ENCODE measurements at regions not wholly inside any gene's neighbourhood (a gene's known extent, or its start where the extent isn't known, plus 50 kb on each side); places are given as distances from the start of the nearest gene placed in this dataset.

DNA sequence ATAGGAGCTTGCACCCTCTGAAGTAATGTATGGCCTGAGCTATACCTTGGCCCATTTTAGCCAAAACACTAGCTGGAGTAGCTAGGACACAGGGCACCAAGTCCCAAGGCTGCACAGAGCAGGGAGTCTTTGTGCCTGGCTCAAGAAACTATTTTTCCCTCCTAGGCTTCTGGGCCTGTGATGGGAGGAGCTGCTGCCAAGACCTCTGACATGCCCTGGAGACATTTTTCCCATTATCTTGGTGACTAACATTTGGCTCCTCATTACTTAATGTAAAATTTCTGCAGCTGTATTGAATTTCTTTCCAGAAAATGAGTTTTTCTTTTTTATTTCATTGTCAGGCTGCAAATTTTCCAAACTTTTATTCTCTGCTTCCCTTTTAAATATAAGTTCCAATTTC, 1099.2 kb downstream of the CDH18 start:
- Mint-ChIP-seq H3K27me3 (no peaks in the 10 kb centered on the region), H3K4me3 (no peak overlapping the region), H3K27ac (no peak overlapping the region), H3K36me3 (no peaks in the 10 kb centered on the region), H3K9me3 (no peaks in the 10 kb centered on the region), H3K4me1 (ENCODE audit: low read depth) (no peaks in the 10 kb centered on the region)
- DNase-seq: no peak
- POLR2A ChIA-PET: no interaction called here
- CTCF ChIA-PET: no interaction called here
- intact Hi-C loops (cut with micrococcal nuclease): no loop called here

DNA sequence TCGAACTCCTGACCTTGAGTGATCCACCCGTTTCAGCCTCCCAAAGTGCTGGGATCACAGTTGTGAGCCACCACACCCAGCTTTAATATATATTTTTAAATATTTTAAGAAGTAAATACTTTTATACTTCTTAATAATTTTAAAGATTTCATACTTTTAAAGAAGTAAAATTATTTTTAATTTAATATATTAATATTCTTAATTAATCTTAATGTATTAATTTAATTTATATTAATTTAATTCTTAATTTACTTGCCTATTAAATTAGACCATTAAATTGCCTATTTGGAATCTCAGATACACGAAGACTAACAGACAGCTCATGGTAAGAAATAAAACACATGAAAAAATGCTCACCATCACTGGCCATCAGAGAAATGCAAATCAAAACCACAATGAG, 1087.4 kb downstream of the CDH18 start:
- Mint-ChIP-seq H3K4me1 (ENCODE audit: low read depth) (no peaks in the 10 kb centered on the region), H3K9me3 (no peaks in the 10 kb centered on the region), H3K36me3 (no peaks in the 10 kb centered on the region), H3K27ac (no peak overlapping the region), H3K4me3 (no peak overlapping the region), H3K27me3 (no peaks in the 10 kb centered on the region)
- intact Hi-C loops (cut with micrococcal nuclease): no loop called here
- ChIA-PET POLR2A (no interaction called here), CTCF (no interaction called here)
- no peak for DNase-seq

DNA sequence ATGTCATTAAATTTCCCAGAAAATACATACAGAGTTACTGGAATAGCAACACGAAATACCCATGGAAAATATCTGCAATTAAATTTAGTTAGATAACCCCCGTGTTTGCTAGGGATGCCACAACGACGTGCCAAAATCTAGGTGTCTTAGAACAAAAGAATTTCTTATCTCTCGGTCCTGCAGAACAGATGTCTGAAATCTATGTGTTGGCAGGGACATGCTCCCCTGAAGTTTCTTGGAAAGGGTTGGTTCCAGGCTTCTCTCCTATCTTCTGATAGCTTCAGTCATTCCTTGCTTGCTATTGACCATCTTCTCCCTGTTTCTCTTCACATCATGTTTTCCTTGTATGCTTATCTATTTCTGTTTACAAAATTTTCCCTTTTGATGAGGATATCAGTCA, 1067.0 kb downstream of the CDH18 start:
- Mint-ChIP-seq H3K4me3 (no peak overlapping the region), H3K27me3 (no peaks in the 10 kb centered on the region), H3K36me3 (no peaks in the 10 kb centered on the region), H3K9me3 (peaks cover 3% of the 10 kb centered on the region), H3K27ac (no peak overlapping the region), H3K4me1 (ENCODE audit: low read depth) (no peaks in the 10 kb centered on the region)
- intact Hi-C loops (cut with micrococcal nuclease): no loop called here
- ChIA-PET CTCF (no interaction called here), POLR2A (no interaction called here)
- no peak for DNase-seq

DNA sequence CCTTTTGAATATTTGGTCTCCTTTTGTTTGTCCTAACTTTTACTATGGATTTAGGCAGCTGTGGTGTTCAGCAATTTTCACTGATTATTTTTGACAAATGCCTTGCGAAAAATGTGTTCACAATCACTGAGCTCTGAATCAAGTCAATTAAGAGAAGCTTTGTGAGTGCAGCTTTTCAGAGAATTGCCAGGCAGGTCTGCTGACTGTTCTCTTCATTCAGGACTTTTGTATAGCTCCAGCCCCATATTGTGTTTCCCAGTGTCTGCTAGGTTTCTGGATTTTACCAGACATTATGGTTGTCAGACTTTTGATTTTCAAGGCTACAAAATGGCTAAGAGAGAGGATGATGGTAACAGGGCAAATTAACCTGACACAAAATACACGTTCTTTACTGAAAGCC, 1055.9 kb downstream of the CDH18 start:
- intact Hi-C loops (cut with micrococcal nuclease): no loop called here
- peaks cover 2% of the 10 kb centered on the region for H3K9me3 Mint-ChIP-seq
- no peak for DNase-seq
- H3K4me1 Mint-ChIP-seq (ENCODE audit: low read depth): no peaks in the 10 kb centered on the region
- ChIA-PET CTCF (no interaction called here), POLR2A (interaction anchor here (0.7 kb wide), 1 partner anchor 47 kb away, joined by 7 read pairs; no protein-coding TSS in a partner anchor)
- H3K27me3 Mint-ChIP-seq: no peaks in the 10 kb centered on the region
- H3K36me3 Mint-ChIP-seq: no peaks in the 10 kb centered on the region
- H3K4me3 Mint-ChIP-seq: no peak overlapping the region
- no peak overlapping the region for H3K27ac Mint-ChIP-seq

DNA sequence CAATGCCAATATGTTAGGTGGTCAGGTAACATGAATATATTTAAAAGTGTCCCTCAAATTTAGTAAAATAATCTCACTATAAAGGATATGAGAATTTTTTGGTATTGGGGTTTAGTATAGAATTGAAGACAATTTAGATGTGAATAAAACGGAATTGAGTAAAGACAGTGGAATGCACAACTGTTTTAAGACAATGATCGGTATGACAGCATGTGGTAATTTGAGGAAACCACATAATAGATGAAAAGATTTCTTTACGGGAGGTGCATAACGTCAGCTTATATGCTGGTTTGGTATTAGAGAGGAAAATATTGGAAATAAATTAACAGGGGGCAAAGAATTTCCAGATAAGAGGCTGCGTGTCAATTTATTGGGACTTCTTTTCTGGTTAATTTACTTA, 1043.2 kb downstream of the CDH18 start:
- intact Hi-C loops (cut with micrococcal nuclease): no loop called here
- H3K27me3 Mint-ChIP-seq: no peaks in the 10 kb centered on the region
- H3K4me1 Mint-ChIP-seq (ENCODE audit: low read depth): no peaks in the 10 kb centered on the region
- no peak overlapping the region for H3K4me3 Mint-ChIP-seq
- no peak for DNase-seq
- H3K27ac Mint-ChIP-seq: no peak overlapping the region
- H3K36me3 Mint-ChIP-seq: no peaks in the 10 kb centered on the region
- ChIA-PET POLR2A (no interaction called here), CTCF (no interaction called here)
- H3K9me3 Mint-ChIP-seq: peaks cover 5% of the 10 kb centered on the region

DNA sequence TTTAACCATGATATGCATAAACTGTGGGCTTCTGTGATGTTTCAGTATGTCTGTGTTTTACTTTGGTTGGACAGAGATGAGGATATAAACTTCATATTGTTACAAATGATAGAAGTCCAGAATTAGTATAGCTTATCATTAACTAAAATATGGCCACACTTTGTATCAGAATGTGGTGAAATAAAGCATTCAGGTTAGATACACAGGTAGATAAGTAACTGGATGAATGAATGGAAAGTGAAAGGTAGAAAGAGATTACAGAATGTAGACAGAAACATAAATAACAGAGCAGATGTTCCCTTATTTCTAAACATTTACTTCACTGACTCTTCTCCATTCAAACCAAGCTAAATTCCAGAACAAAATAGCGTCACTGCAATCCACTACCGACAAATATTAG, 1033.8 kb downstream of the CDH18 start:
- Mint-ChIP-seq H3K4me1 (ENCODE audit: low read depth) (no peaks in the 10 kb centered on the region), H3K9me3 (no peaks in the 10 kb centered on the region), H3K27me3 (no peaks in the 10 kb centered on the region), H3K36me3 (no peaks in the 10 kb centered on the region), H3K4me3 (no peak overlapping the region), H3K27ac (no peak overlapping the region)
- DNase-seq: no peak
- intact Hi-C loops (cut with micrococcal nuclease): no loop called here
- CTCF ChIA-PET: no interaction called here
- POLR2A ChIA-PET: no interaction called here

DNA sequence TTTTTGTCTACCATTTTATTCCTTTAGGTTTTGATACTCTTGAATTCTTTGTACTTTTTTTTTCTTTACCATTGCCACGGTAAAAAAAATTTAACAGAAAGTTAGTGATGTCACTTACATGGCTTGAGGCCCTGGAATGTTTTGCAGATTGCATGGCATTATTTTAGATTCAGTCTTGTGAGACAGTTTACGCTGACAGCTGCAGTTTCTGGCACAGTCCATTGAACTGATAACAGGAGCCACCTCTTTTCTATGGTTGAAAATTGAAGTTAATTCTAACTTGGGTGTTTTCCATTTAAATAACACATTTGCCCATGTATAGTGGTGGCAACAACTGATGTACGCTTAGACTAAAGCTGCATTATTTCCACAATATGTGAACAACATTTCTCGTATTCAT, 1028.5 kb downstream of the CDH18 start:
- Mint-ChIP-seq H3K27me3 (no peaks in the 10 kb centered on the region), H3K36me3 (no peaks in the 10 kb centered on the region), H3K4me1 (ENCODE audit: low read depth) (no peaks in the 10 kb centered on the region), H3K27ac (no peak overlapping the region), H3K4me3 (no peak overlapping the region), H3K9me3 (peaks cover 2% of the 10 kb centered on the region)
- no peak for DNase-seq
- intact Hi-C loops (cut with micrococcal nuclease): no loop called here
- POLR2A ChIA-PET: no interaction called here
- CTCF ChIA-PET: no interaction called here

DNA sequence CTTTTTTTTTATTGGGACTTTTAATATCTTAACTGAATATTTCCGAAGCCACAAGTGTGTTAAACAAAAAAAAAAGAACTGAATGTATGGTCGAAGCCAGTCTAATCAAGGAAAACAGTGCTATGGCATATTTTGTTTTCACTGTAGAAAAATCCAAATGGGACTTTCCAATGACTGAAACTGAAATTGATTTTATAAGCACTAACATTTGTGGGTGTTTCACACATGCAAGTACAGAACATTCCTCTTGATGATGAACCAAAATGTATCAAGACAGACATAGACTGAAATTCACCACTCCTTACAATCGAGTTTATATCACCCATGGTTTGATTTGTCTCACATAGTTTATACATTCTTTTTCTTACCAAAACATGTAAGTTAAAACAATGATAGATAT, 1026.8 kb downstream of the CDH18 start:
- H3K36me3 Mint-ChIP-seq: no peaks in the 10 kb centered on the region
- POLR2A ChIA-PET: no interaction called here
- peaks cover 5% of the 10 kb centered on the region for H3K9me3 Mint-ChIP-seq
- intact Hi-C loops (cut with micrococcal nuclease): no loop called here
- DNase-seq: no peak
- no peak overlapping the region for H3K27ac Mint-ChIP-seq
- CTCF ChIA-PET: no interaction called here
- no peaks in the 10 kb centered on the region for H3K27me3 Mint-ChIP-seq
- no peaks in the 10 kb centered on the region for H3K4me1 Mint-ChIP-seq (ENCODE audit: low read depth)
- H3K4me3 Mint-ChIP-seq: no peak overlapping the region

DNA sequence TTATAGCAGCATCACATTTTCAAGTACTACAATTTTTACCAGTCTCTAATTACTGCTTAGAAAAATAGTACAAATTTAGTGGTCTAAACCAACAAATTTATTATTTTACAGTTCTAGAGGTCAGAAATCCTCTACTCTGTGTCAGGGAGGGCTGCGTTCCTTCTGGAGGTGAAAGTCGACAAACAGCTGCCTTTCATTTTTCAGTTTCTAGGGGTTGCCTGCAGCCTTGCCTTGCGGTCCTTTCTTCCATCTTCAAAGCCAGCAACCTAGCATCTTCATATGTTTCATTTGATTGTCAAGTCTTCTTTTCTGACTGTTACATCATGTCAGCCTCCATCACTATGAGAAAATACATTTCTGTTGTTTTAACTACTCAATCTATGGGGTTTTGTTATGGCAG, 1022.1 kb downstream of the CDH18 start:
- intact Hi-C loops (cut with micrococcal nuclease): no loop called here
- CTCF ChIA-PET: no interaction called here
- no peaks in the 10 kb centered on the region for H3K36me3 Mint-ChIP-seq
- no peaks in the 10 kb centered on the region for H3K27me3 Mint-ChIP-seq
- no peak for DNase-seq
- no peak overlapping the region for H3K4me3 Mint-ChIP-seq
- no peaks in the 10 kb centered on the region for H3K4me1 Mint-ChIP-seq (ENCODE audit: low read depth)
- POLR2A ChIA-PET: no interaction called here
- H3K9me3 Mint-ChIP-seq: peaks cover 3% of the 10 kb centered on the region
- H3K27ac Mint-ChIP-seq: no peak overlapping the region

DNA sequence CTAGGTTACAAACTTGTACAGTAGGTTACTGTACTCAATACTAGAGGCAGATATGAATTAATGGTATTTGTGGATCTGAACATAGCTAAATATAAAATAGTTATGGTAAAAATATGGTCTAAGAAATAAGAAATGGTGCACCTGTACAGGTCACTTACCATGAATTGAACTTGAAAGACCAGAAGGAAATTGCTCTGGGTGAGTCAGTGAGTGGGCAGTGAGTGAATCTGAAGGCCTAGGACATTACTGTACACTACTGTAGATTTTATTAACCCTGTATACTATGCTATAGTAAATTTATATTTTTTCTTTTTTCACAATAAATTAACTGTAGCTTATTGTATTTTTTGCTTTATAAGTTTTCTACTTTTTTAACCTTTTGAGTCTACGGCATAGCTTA, 1020.4 kb downstream of the CDH18 start:
- H3K4me1 Mint-ChIP-seq (ENCODE audit: low read depth): no peaks in the 10 kb centered on the region
- no peak for DNase-seq
- no peaks in the 10 kb centered on the region for H3K27me3 Mint-ChIP-seq
- no peak overlapping the region for H3K4me3 Mint-ChIP-seq
- no peak overlapping the region for H3K27ac Mint-ChIP-seq
- ChIA-PET POLR2A (interaction anchor here (0.6 kb wide), 1 partner anchor 69 kb away, joined by 3 read pairs; no protein-coding TSS in a partner anchor), CTCF (no interaction called here)
- H3K9me3 Mint-ChIP-seq: peaks cover 3% of the 10 kb centered on the region
- H3K36me3 Mint-ChIP-seq: no peaks in the 10 kb centered on the region
- intact Hi-C loops (cut with micrococcal nuclease): no loop called here

DNA sequence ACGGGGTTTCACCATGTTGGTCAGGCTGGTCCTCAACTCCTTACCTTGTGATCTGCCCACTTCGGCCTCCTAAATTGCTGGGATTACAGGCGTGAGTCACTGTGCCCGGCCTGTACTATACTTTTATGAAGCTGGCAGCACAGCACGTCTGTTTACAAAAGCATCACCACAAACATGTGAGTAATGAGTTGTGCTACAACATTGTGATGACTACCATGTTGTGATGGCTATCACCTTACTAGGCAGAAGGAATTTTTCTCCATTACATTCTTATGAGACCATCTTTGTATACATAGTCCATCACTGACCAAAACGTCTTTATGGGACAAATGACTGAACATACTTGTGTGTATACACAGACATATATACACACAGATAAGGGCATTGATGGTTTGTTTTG, 1019.0 kb downstream of the CDH18 start:
- intact Hi-C loops (cut with micrococcal nuclease): no loop called here
- ChIA-PET CTCF (no interaction called here), POLR2A (no interaction called here)
- Mint-ChIP-seq H3K27me3 (no peaks in the 10 kb centered on the region), H3K4me3 (no peak overlapping the region), H3K9me3 (peaks cover 3% of the 10 kb centered on the region), H3K4me1 (ENCODE audit: low read depth) (no peaks in the 10 kb centered on the region), H3K36me3 (no peaks in the 10 kb centered on the region), H3K27ac (no peak overlapping the region)
- DNase-seq: no peak

DNA sequence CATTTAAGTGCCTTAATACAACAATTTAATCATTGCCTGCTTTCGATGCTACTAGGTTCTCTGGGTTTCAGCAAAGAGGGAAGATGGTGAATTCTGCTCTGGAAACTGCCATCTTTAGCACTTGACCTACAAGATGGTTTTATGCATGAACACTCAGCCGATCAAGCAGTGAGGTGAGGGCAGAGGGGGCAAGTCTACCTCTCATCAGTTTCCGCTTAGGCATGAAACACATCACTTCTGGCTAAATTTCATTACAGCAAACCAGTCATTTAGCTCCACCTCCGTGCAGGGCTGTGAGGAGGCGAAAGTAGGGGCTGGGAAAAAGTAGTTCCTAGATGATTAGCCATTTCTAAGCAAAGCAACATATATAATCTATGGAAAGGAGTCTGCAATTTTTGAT, 1018.0 kb downstream of the CDH18 start:
- no peaks in the 10 kb centered on the region for H3K4me1 Mint-ChIP-seq (ENCODE audit: low read depth)
- no peak overlapping the region for H3K27ac Mint-ChIP-seq
- H3K9me3 Mint-ChIP-seq: peaks cover 2% of the 10 kb centered on the region
- POLR2A ChIA-PET: no interaction called here
- H3K4me3 Mint-ChIP-seq: no peak overlapping the region
- CTCF ChIA-PET: no interaction called here
- no peaks in the 10 kb centered on the region for H3K27me3 Mint-ChIP-seq
- intact Hi-C loops (cut with micrococcal nuclease): no loop called here
- DNase-seq: no peak
- H3K36me3 Mint-ChIP-seq: no peaks in the 10 kb centered on the region

DNA sequence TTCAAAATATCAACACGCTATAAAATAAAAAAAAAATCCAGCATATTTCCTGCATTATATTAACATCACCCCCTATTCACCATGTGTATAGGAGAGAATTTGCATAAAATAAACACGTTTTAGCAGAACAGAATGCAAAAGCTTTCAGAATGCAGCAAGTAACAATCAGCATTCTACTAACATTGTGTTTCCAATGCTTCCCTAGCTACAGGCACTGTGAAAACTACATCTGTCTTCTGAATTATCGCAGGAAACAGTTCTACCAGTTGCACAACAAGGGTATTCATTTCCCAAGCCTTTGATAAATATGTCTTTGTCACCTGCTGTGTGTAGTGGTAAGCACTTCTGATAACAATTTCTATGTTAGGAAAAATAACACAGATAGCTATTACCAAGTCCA, 1015.8 kb downstream of the CDH18 start:
- Mint-ChIP-seq H3K27ac (no peak overlapping the region), H3K36me3 (no peaks in the 10 kb centered on the region), H3K27me3 (no peaks in the 10 kb centered on the region), H3K4me3 (no peak overlapping the region), H3K9me3 (no peaks in the 10 kb centered on the region), H3K4me1 (ENCODE audit: low read depth) (no peaks in the 10 kb centered on the region)
- ChIA-PET CTCF (no interaction called here), POLR2A (no interaction called here)
- DNase-seq: no peak
- intact Hi-C loops (cut with micrococcal nuclease): no loop called here

DNA sequence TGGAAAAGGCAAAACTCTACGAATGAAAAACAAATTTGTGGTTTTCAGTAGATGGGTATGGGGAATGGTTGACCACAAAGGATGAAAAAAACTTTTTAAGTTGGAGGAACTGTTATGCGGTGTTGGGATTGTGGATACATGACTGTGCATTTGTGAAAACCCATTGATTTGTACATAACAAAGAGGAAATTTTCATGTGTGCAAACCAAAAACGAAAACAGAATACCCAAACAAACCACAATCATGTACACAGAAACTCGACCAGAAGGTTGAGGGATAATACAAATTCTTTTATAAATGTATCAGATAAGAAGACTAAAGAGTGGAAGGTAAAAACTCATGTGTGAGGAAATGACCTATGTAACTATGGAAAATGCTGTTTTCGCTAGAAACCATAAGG, 1012.4 kb downstream of the CDH18 start:
- POLR2A ChIA-PET: no interaction called here

More for the DNA sequence above, 1012.4 kb downstream of the CDH18 start:
- CTCF ChIA-PET: no interaction called here
- no peak overlapping the region for H3K4me3 Mint-ChIP-seq
- H3K9me3 Mint-ChIP-seq: no peaks in the 10 kb centered on the region
- H3K27ac Mint-ChIP-seq: no peak overlapping the region
- H3K36me3 Mint-ChIP-seq: no peaks in the 10 kb centered on the region
- intact Hi-C loops (cut with micrococcal nuclease): no loop called here
- DNase-seq: no peak
- no peaks in the 10 kb centered on the region for H3K27me3 Mint-ChIP-seq
- H3K4me1 Mint-ChIP-seq (ENCODE audit: low read depth): no peaks in the 10 kb centered on the region

Data from activated CD4-positive, alpha-beta memory T cell treated with anti-CD3 and anti-CD28 coated beads for 36 hours (primary cell).